T-cell (primary cell): ENCODE measurements at regions not wholly inside any gene's neighbourhood (a gene's known extent, or its start where the extent isn't known, plus 50 kb on each side); places are given as distances from the start of the nearest gene placed in this dataset.

Experiments
- ATAC-seq, 4 experiments: fragments of 200-7000 bp in 3 of 4; fragments of 150-1000 bp in 1 of 4; cut with Tn5 transposase; replicated peaks in 1 of 4; 1 replicate in 3 of 4; 2 replicates in 1 of 4; pipeline ENCODE4 v1.10.0; 2021; ENCODE audit warnings: moderate library complexity in 3 of 4, mild to moderate bottlenecking in 2 of 4, moderate number of reproducible peaks in 1 of 4
- CTCF ChIA-PET, 2 donors: fragments of 300-600 bp; sonication (Branson Sonifier 250); formaldehyde crosslinking; loops; one replicate each; lab custom pipeline; 2022; ENCODE audit warnings: antibody characterized with exemption in 2 of 2; lab: Charles Lee
- POLR2A ChIA-PET, 2 donors: fragments of 300-600 bp; sonication (Branson Sonifier 250); formaldehyde crosslinking; loops; one replicate each; lab custom pipeline; 2022; ENCODE audit warnings: antibody characterized with exemption in 2 of 2; lab: Charles Lee
- DNase-seq, 35 experiments: peaks; one replicate each; pipeline versions ENCODE4 v3.0.0 to v3.0.0-alpha.2; 2013 to 2023
- H3K27ac ChIP-seq: one replicate; pipeline ENCODE4 v1.5.1; 2013; ENCODE audit warnings: low read length
- H3K27me3 ChIP-seq, 2 experiments: replicated peaks in 1 of 2; 1 replicate in 1 of 2; 2 replicates in 1 of 2; pipeline versions ENCODE4 v1.6.1 to v1.7.0; 2013; ENCODE audit warnings: low read length in 1 of 2, mixed read lengths in 1 of 2; ENCODE audit not compliant: control insufficient read depth in 2 of 2, insufficient read depth in 2 of 2; ENCODE audit errors: extremely low read depth in 1 of 2
- H3K36me3 ChIP-seq, 2 donors: 1 replicate in 1 of 2; 2 replicates in 1 of 2; pipeline versions ENCODE4 v1.6.1 to v1.7.0; 2013; ENCODE audit warnings: low read length in 1 of 2; ENCODE audit not compliant: control insufficient read depth in 2 of 2, insufficient read depth in 1 of 2; ENCODE audit errors: extremely low read depth in 1 of 2
- H3K4me1 ChIP-seq, 2 experiments: 1 replicate in 1 of 2; 2 replicates in 1 of 2; pipeline versions ENCODE4 v1.6.1 to v1.7.0; 2013; ENCODE audit warnings: low read length in 2 of 2, mixed read lengths in 1 of 2; ENCODE audit not compliant: insufficient read depth in 2 of 2, control insufficient read depth in 1 of 2; ENCODE audit errors: extremely low read depth in 1 of 2
- H3K4me3 ChIP-seq, 2 donors: 1 replicate in 1 of 2; 2 replicates in 1 of 2; pipeline versions ENCODE4 v1.5.1 to v1.7.0; 2013; ENCODE audit warnings: mild to moderate bottlenecking in 2 of 2, low read length in 1 of 2, moderate library complexity in 1 of 2; ENCODE audit not compliant: control insufficient read depth in 1 of 2; ENCODE audit errors: extremely low read depth in 1 of 2
- H3K9me3 ChIP-seq: 2 replicates; pipeline ENCODE4 v1.7.0; 2013
- H3K27ac Mint-ChIP-seq, 2 donors: one replicate each; pipeline ENCODE4 v1.8.0; 2020 to 2021; ENCODE audit warnings: mild to moderate bottlenecking in 2 of 2, mixed read lengths in 2 of 2
- H3K27me3 Mint-ChIP-seq, 2 donors: one replicate each; pipeline ENCODE4 v1.8.0; 2021 to 2022; ENCODE audit warnings: mixed read lengths in 2 of 2
- H3K36me3 Mint-ChIP-seq: one replicate; pipeline ENCODE4 v1.8.0; 2021; ENCODE audit warnings: mixed read lengths
- H3K4me1 Mint-ChIP-seq, 3 donors: one replicate each; pipeline ENCODE4 v1.8.0; 2020 to 2022; ENCODE audit warnings: mixed read lengths in 3 of 3, mild to moderate bottlenecking in 1 of 3
- H3K4me3 Mint-ChIP-seq, 3 donors: one replicate each; pipeline ENCODE4 v1.8.0; 2020 to 2022; ENCODE audit warnings: mild to moderate bottlenecking in 3 of 3, mixed read lengths in 3 of 3, moderate library complexity in 3 of 3
- H3K9me3 Mint-ChIP-seq, 3 donors: one replicate each; pipeline ENCODE4 v1.8.0; 2020 to 2022; ENCODE audit warnings: mixed read lengths in 3 of 3
- WGBS: methylation state at CpG from one replicate; pipeline ENCODE4 v1.1.5; 2013; ENCODE audit warnings: missing lambda C conversion rate; ENCODE audit not compliant: insufficient coverage; 5-methylcytosine and 5-hydroxymethylcytosine counted together

DNA sequence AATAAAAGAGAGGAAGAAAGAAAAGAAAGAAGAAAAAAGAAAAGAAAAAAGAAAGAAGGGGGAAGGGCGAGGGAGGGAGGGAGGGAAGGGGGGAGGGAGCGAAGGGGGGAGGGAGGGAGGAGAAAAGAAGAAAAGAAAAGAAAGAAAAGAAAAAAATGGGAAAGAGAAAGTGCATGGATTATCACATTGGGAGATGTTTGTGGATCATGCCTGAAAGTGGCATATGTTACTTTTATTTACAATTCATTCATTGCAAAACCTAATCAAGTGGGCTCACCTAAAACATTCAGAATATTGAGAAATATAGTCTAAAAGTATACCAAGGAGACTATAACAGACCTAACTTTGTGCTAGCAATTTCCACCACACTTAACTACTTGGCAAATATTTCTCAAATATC is 246.9 kb upstream of the SYT1 start:
- peaks cover 5 to 8% (median 8%) of the 10 kb centered on the region in 3 donors for H3K9me3 Mint-ChIP-seq
- Histone ChIP-seq H3K9me3 (no peaks in the 10 kb centered on the region), H3K27ac (no peak overlapping the region), H3K4me1 (no peaks in the 10 kb centered on the region), H3K27me3 (no peaks in the 10 kb centered on the region), H3K36me3 (no peaks in the 10 kb centered on the region), H3K4me3 (no peak overlapping the region)
- DNase-seq (no peak), ATAC-seq (no peak)
- H3K4me1 Mint-ChIP-seq = no peaks in the 10 kb centered on the region
- H3K4me3 Mint-ChIP-seq = no peak overlapping the region
- ChIA-PET POLR2A (no interaction called here), CTCF (interaction anchor here in 1 of 2 donors (0.6 kb wide), 1 partner anchor 373 kb away, joined by 3 read pairs; no protein-coding TSS in a partner anchor)
- H3K27me3 Mint-ChIP-seq = no peaks in the 10 kb centered on the region
- no peaks in the 10 kb centered on the region for H3K36me3 Mint-ChIP-seq
- WGBS = no CpG with 5 or more reads among the region's 2 CpGs
- H3K27ac Mint-ChIP-seq = no peak overlapping the region

DNA sequence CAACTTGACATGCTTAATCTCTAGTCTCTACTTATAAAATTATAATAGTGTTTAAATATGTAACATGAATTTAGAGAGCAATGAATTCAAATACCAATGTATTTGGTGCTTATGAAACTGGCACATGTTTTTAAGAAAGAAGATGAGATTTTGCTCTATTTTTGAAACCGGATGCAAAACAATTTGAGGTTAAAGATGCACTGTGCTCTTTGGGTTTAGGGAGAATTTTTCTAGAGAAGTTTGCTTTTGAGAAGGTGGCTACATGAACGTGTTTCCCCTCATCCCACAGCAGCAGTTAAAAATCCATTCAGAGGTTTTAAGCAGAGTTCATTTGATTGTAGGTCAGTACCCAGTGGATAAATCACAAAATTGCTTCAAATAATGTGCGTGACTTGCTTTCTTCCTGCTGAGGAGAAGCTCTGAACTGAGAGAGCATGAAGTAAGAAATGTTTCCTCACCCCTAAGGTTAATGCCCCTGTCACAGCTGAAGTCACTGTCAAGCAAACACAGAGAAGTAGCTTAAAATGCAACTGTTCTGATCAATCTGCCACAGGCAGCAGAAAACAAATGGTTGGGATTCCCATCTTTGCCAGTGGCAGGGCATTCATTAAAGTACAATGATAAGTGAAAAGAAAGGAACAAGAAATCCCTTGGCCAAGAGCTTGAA is 241.9 kb upstream of the SYT1 start:
- H3K4me3 Mint-ChIP-seq = no peak overlapping the region
- H3K27ac Mint-ChIP-seq = no peak overlapping the region
- Histone ChIP-seq H3K27ac (no peak overlapping the region), H3K36me3 (no peaks in the 10 kb centered on the region), H3K9me3 (no peaks in the 10 kb centered on the region), H3K4me1 (no peaks in the 10 kb centered on the region), H3K4me3 (no peak overlapping the region), H3K27me3 (no peaks in the 10 kb centered on the region)
- peaks cover 3 to 9% (median 4%) of the 10 kb centered on the region in 3 donors for H3K9me3 Mint-ChIP-seq
- WGBS = no CpG with 5 or more reads among the region's 3 CpGs
- DNase-seq = no peak
- no peaks in the 10 kb centered on the region for H3K4me1 Mint-ChIP-seq
- H3K36me3 Mint-ChIP-seq = no peaks in the 10 kb centered on the region
- CTCF ChIA-PET = no interaction called here
- POLR2A ChIA-PET = no interaction called here
- no peaks in the 10 kb centered on the region for H3K27me3 Mint-ChIP-seq
- no peak for ATAC-seq

DNA sequence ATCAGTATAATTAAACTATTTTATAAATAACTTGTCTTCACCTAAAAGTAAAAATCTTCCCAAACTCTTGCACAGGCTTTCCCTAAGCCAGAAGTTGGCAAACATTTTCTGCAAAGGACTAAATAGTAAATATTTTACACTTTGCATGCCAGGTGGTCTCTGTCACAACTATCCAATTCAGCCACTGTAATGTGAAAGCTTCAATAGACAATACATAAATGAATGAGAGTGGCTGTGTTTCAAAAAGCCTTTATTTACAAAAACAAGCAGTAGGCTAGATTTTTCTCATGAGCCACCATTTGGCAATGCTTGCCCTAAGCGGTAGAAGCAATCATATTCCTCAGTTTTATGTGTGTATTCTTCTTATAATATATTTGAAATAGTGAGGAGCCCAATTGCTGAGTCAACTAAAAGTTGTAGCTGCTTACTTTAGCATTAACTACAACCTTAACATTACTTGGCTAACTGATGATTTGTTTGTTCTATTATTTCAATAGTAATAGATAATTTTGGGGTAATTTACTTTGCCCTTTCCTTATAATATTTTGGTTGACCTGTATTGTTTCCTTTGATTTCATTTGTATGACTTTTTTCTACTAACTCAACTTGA is 236.0 kb upstream of the SYT1 start:
- Histone ChIP-seq H3K9me3 (no peaks in the 10 kb centered on the region), H3K4me3 (no peak overlapping the region), H3K27ac (no peak overlapping the region), H3K27me3 (no peaks in the 10 kb centered on the region), H3K4me1 (no peaks in the 10 kb centered on the region), H3K36me3 (no peaks in the 10 kb centered on the region)
- Mint-ChIP-seq H3K36me3 (no peaks in the 10 kb centered on the region), H3K27me3 (no peaks in the 10 kb centered on the region), H3K27ac (no peak overlapping the region), H3K4me1 (no peaks in the 10 kb centered on the region), H3K9me3 (peaks cover 0 to 9% (median 8%) of the 10 kb centered on the region in 3 donors), H3K4me3 (no peak overlapping the region)
- WGBS = no CpG with 5 or more reads among the region's 1 CpG
- CTCF ChIA-PET = no interaction called here
- ATAC-seq (no peak), DNase-seq (no peak)
- POLR2A ChIA-PET = no interaction called here

DNA sequence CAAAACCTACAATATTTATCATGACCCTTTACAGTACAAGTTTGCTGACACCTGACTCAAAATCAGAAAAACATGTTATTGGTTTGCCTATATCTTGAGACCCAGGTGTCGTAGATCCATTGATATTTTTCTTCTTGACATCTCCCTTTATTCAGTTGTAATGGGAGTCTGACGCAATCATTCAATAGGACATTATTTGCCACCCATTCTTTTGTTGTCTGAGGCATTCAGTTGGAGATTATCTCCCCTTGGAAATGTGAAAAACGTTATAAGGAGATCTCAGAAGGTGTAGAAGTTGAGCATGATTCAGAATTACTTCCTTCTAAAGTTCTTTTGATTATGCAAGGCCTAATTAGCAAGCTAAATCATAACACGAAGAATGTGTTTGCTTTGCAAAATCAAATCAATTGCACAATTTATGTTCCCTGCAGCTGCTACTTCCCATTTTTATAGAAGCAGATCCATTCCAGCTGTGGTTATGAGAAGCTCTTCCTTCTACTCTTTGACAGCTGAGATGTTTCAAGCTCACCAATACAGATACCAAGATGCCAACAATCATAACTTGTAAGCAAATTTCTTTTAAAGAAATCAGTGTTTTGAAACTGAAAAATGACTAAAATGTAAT is 228.2 kb upstream of the SYT1 start:
- Mint-ChIP-seq H3K36me3 (no peaks in the 10 kb centered on the region), H3K27me3 (no peaks in the 10 kb centered on the region), H3K27ac (no peak overlapping the region), H3K4me1 (no peaks in the 10 kb centered on the region), H3K4me3 (no peak overlapping the region), H3K9me3 (peaks cover 0 to 4% (median 3%) of the 10 kb centered on the region in 3 donors)
- DNase-seq (no peak), ATAC-seq (no peak)
- H3K27me3 ChIP-seq = no peaks in the 10 kb centered on the region
- H3K36me3 ChIP-seq = no peaks in the 10 kb centered on the region
- no peaks in the 10 kb centered on the region for H3K9me3 ChIP-seq
- no peaks in the 10 kb centered on the region for H3K4me1 ChIP-seq
- no CpG with 5 or more reads among the region's 4 CpGs for WGBS
- H3K4me3 ChIP-seq = no peak overlapping the region
- H3K27ac ChIP-seq = no peak overlapping the region
- CTCF ChIA-PET = no interaction called here
- POLR2A ChIA-PET = no interaction called here

DNA sequence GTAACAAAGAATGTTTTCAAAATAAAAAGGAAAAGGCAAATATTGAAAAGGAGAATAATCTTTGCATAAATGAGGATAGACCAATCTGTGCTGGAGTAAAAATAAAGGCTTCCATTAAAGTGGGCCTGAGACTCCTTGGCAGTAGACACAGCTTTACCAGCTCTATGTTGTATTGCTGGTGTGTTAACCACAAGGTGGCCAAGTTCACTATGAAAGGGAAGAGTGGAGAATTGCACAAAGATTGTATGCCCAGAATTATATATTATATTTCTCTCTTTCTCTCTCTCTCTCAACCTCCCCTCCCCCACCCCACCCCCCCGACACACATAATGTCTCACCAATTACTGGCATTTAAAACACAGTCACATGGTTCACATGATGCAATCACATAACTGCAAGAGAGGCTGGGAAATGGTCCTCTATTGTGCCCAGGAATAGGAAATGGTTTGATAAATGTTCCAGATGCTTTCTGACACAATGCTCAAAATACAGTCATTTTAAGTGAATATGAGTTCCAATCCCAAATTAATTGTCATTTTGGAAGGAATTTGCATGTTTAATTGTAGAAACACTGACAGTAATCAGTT is 222.6 kb upstream of the SYT1 start:
- ATAC-seq (no peak), DNase-seq (no peak)
- WGBS = no CpG with 5 or more reads among the region's 1 CpG
- no peaks in the 10 kb centered on the region for H3K27me3 ChIP-seq
- POLR2A ChIA-PET = no interaction called here
- Mint-ChIP-seq H3K36me3 (no peaks in the 10 kb centered on the region), H3K4me1 (no peaks in the 10 kb centered on the region), H3K27ac (no peak overlapping the region), H3K9me3 (peaks cover 11 to 15% (median 15%) of the 10 kb centered on the region in 3 donors), H3K27me3 (no peaks in the 10 kb centered on the region), H3K4me3 (no peak overlapping the region)
- H3K36me3 ChIP-seq = no peaks in the 10 kb centered on the region
- H3K9me3 ChIP-seq = no peaks in the 10 kb centered on the region
- no peak overlapping the region for H3K4me3 ChIP-seq
- no peaks in the 10 kb centered on the region for H3K4me1 ChIP-seq
- CTCF ChIA-PET = no interaction called here
- no peak overlapping the region for H3K27ac ChIP-seq

DNA sequence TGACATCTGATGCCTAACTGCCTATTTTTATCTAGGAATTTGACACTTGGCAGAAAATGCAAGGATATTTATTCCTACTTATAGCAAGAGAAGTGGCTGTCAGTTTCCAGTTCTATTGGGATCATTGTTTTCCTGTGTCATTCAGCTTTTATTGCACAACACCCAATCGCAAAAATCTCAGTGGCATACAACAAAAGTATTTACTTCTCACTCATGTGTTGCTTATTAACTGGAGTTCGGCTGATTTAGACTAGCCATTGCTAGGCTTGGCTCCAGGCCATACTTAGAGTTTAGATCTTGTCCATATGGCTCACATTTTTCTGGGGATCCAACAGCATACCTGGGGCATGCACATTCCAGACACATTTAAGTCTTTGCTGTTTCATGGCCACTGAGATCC is 218.6 kb upstream of the SYT1 start:
- Histone ChIP-seq H3K36me3 (no peaks in the 10 kb centered on the region), H3K9me3 (no peaks in the 10 kb centered on the region), H3K4me3 (no peak overlapping the region), H3K27ac (no peak overlapping the region), H3K27me3 (no peaks in the 10 kb centered on the region), H3K4me1 (no peaks in the 10 kb centered on the region)
- Mint-ChIP-seq H3K4me1 (no peaks in the 10 kb centered on the region), H3K4me3 (no peak overlapping the region), H3K9me3 (peaks cover 15 to 18% (median 16%) of the 10 kb centered on the region in 3 donors), H3K27ac (no peak overlapping the region), H3K27me3 (no peaks in the 10 kb centered on the region), H3K36me3 (no peaks in the 10 kb centered on the region)
- DNase-seq = no peak
- 73% methylated on average over 2 of the region's 2 CpGs for WGBS
- ChIA-PET POLR2A (no interaction called here), CTCF (no interaction called here)
- no peak for ATAC-seq
